Osteocyte (in vitro differentiated cells): ENCODE measurements at regions not wholly inside any gene's neighbourhood (a gene's known extent, or its start where the extent isn't known, plus 50 kb on each side); places are given as distances from the start of the nearest gene placed in this dataset.

ENCODE experiments used
- DNase-seq: peaks from one replicate; pipeline ENCODE4 v3.0.0; 2021; ENCODE audit warnings: mixed read lengths; ENCODE audit not compliant: unreplicated experiment; ENCODE audit errors: extremely low spot score
- H3K27ac Mint-ChIP-seq: one replicate; pipeline ENCODE4 v1.8.0; 2021; ENCODE audit warnings: mild to moderate bottlenecking, mixed read lengths; ENCODE audit not compliant: unreplicated experiment
- H3K27me3 Mint-ChIP-seq: one replicate; pipeline ENCODE4 v1.8.0; 2021; ENCODE audit warnings: mixed read lengths; ENCODE audit not compliant: unreplicated experiment
- H3K36me3 Mint-ChIP-seq: one replicate; pipeline ENCODE4 v1.8.0; 2021; ENCODE audit warnings: mixed read lengths; ENCODE audit not compliant: unreplicated experiment
- H3K4me1 Mint-ChIP-seq: one replicate; pipeline ENCODE4 v1.8.0; 2021; ENCODE audit warnings: mixed read lengths; ENCODE audit not compliant: unreplicated experiment
- H3K4me3 Mint-ChIP-seq: one replicate; pipeline ENCODE4 v1.8.0; 2021; ENCODE audit warnings: mild to moderate bottlenecking, moderate library complexity, mixed read lengths; ENCODE audit not compliant: unreplicated experiment
- H3K9me3 Mint-ChIP-seq: one replicate; pipeline ENCODE4 v1.8.0; 2021; ENCODE audit warnings: mixed read lengths; ENCODE audit not compliant: unreplicated experiment
- CTCF ChIP-seq: fragments of 200-600 bp; sonication (generic); IDR thresholded peaks from 2 replicates; pipeline ENCODE4 v1.5.0; 2021; ENCODE audit warnings: antibody characterized with exemption, mild to moderate bottlenecking, moderate library complexity

GRCh38 chr12:67811437-67812361, 163.2 kb downstream of the DYRK2 start:
- Mint-ChIP-seq H3K36me3 (no peaks in the 10 kb centered on the region), H3K27me3 (no peaks in the 10 kb centered on the region), H3K27ac (no peak overlapping the region), H3K4me3 (no peak overlapping the region), H3K4me1 (peaks cover 2% of the 10 kb centered on the region), H3K9me3 (peaks cover 21% of the 10 kb centered on the region)
- no peak for TF ChIP-seq CTCF
- DNase-seq, result no peak

GRCh38 chr12:67813456-67813904, 164.9 kb downstream of the DYRK2 start:
- Mint-ChIP-seq H3K4me3 (no peak overlapping the region), H3K9me3 (peaks cover 21% of the 10 kb centered on the region), H3K27me3 (no peaks in the 10 kb centered on the region), H3K36me3 (peaks cover 3% of the 10 kb centered on the region), H3K4me1 (no peaks in the 10 kb centered on the region), H3K27ac (no peak overlapping the region)
- no peak for DNase-seq
- no peak for TF ChIP-seq CTCF

GRCh38 chr12:67816269-67816668, 167.7 kb downstream of the DYRK2 start:
- TF ChIP-seq CTCF, result no peak
- Mint-ChIP-seq H3K27me3 (no peaks in the 10 kb centered on the region), H3K27ac (no peak overlapping the region), H3K4me1 (no peaks in the 10 kb centered on the region), H3K36me3 (peaks cover 3% of the 10 kb centered on the region), H3K9me3 (peaks cover 19% of the 10 kb centered on the region), H3K4me3 (no peak overlapping the region)
- no peak for DNase-seq

GRCh38 chr12:67818459-67818903, 169.9 kb downstream of the DYRK2 start:
- no peak overlapping the region for H3K27ac Mint-ChIP-seq
- H3K4me1 Mint-ChIP-seq, result no peaks in the 10 kb centered on the region
- peaks cover 3% of the 10 kb centered on the region for H3K36me3 Mint-ChIP-seq
- DNase-seq, result no peak
- H3K9me3 Mint-ChIP-seq, result peaks cover 15% of the 10 kb centered on the region
- H3K4me3 Mint-ChIP-seq, result no peak overlapping the region
- H3K27me3 Mint-ChIP-seq, result no peaks in the 10 kb centered on the region
- no peak for TF ChIP-seq CTCF

- H3K9me3 Mint-ChIP-seq, result peaks cover 15% of the 10 kb centered on the region
- no peaks in the 10 kb centered on the region for H3K27me3 Mint-ChIP-seq
Measured at GRCh38 chr12:67819902-67820301, 169.3 kb upstream of the IFNG-AS1 start.

More at GRCh38 chr12:67819902-67820301, 169.3 kb upstream of the IFNG-AS1 start:
- H3K27ac Mint-ChIP-seq, result no peak overlapping the region
- no peak overlapping the region for H3K4me3 Mint-ChIP-seq
- TF ChIP-seq CTCF, result no peak
- peaks cover 3% of the 10 kb centered on the region for H3K36me3 Mint-ChIP-seq
- no peaks in the 10 kb centered on the region for H3K4me1 Mint-ChIP-seq
- DNase-seq, result no peak
